Activated CD8-positive, alpha-beta T cell treated with anti-CD3 and anti-CD28 coated beads for 36 hours (primary cell): ENCODE measurements at regions not wholly inside any gene's neighbourhood (a gene's known extent, or its start where the extent isn't known, plus 50 kb on each side); places are given as distances from the start of the nearest gene placed in this dataset.

Source experiments
- ATAC-seq: fragments of 200-7000 bp; cut with Tn5 transposase; one replicate; pipeline ENCODE4 v1.10.0; 2021; ENCODE audit warnings: mild to moderate bottlenecking, moderate library complexity
- CTCF ChIA-PET: fragments of 350-600 bp; sonication (Branson Sonifier 250); formaldehyde crosslinking; loops from one replicate; lab custom pipeline; 2021; ENCODE audit warnings: antibody characterized with exemption; lab: Charles Lee
- POLR2A ChIA-PET: fragments of 350-600 bp; sonication (Branson Sonifier 250); formaldehyde crosslinking; loops from one replicate; lab custom pipeline; 2021; ENCODE audit warnings: antibody characterized with exemption; lab: Charles Lee
- DNase-seq: peaks from one replicate; pipeline ENCODE4 v3.0.0-alpha.2; 2020
- H3K27ac Mint-ChIP-seq: one replicate; pipeline ENCODE4 v1.8.0; 2021; ENCODE audit warnings: mild to moderate bottlenecking, mixed read lengths
- H3K27me3 Mint-ChIP-seq: one replicate; pipeline ENCODE4 v1.8.0; 2021; ENCODE audit warnings: mixed read lengths
- H3K36me3 Mint-ChIP-seq: one replicate; pipeline ENCODE4 v1.8.0; 2021; ENCODE audit warnings: low read depth, mixed read lengths
- H3K4me1 Mint-ChIP-seq: one replicate; pipeline ENCODE4 v1.8.0; 2021; ENCODE audit warnings: low read depth, mixed read lengths
- H3K4me3 Mint-ChIP-seq: one replicate; pipeline ENCODE4 v1.8.0; 2021; ENCODE audit warnings: mild to moderate bottlenecking, moderate library complexity, mixed read lengths
- H3K9me3 Mint-ChIP-seq: one replicate; pipeline ENCODE4 v1.8.0; 2021; ENCODE audit warnings: mixed read lengths
- CTCF ChIP-seq: fragments of 200-600 bp; IDR thresholded peaks from one replicate; pipeline ENCODE4 v1.8.0; 2022; ENCODE audit warnings: antibody characterized with exemption, mild to moderate bottlenecking
- intact Hi-C: fragments of 100-400 bp; cut with micrococcal nuclease; formaldehyde crosslinking; loops from one replicate; pipeline ENCODE4 v1.10.0; 2022

- POLR2A ChIA-PET = interaction anchor here (1.0 kb wide), 1 partner anchor 68 kb away, joined by 3 read pairs; no protein-coding TSS in a partner anchor
- DNase-seq = no peak
- ATAC-seq = no peak
- intact Hi-C loops = no loop called here
- Mint-ChIP-seq H3K4me3 (no peak overlapping the region), H3K9me3 (peaks cover 6% of the 10 kb centered on the region), H3K27me3 (no peaks in the 10 kb centered on the region), H3K36me3 (no peaks in the 10 kb centered on the region), H3K27ac (no peak overlapping the region), H3K4me1 (peaks cover 3% of the 10 kb centered on the region)
- TF ChIP-seq CTCF = no peak
- CTCF ChIA-PET = no interaction called here
These were observed 54.4 kb upstream of the BTG1 start for GRCh38 chr12:92199819-92200576.

- no peak overlapping the region for H3K4me3 Mint-ChIP-seq
These were observed 52.2 kb upstream of the BTG1 start for GRCh38 chr12:92197815-92198214.

GRCh38 chr12:92196368-92196767 lies 50.7 kb upstream of the BTG1 start:
- ChIA-PET CTCF (interaction anchor here (1.2 kb wide), 1 partner anchor 10 kb away, joined by 5 read pairs; no protein-coding TSS in a partner anchor), POLR2A (interaction anchor here (0.7 to 1.2 kb wide), 2 partner anchors 11 to 15 kb away, joined by 3 to 5 read pairs; no protein-coding TSS in a partner anchor)
- Mint-ChIP-seq H3K27ac (no peak overlapping the region), H3K36me3 (no peaks in the 10 kb centered on the region), H3K9me3 (peaks cover 6% of the 10 kb centered on the region), H3K4me3 (no peak overlapping the region), H3K4me1 (peaks cover 18% of the 10 kb centered on the region), H3K27me3 (no peaks in the 10 kb centered on the region)
- intact Hi-C loops = no loop called here
- DNase-seq (no peak), ATAC-seq (no peak)
- no peak for TF ChIP-seq CTCF

More at GRCh38 chr12:92197815-92198214, 52.2 kb upstream of the BTG1 start:
- peaks cover 12% of the 10 kb centered on the region for H3K4me1 Mint-ChIP-seq
- POLR2A ChIA-PET = interaction anchor here (1.1 kb wide), 1 partner anchor 210 kb away, joined by 3 read pairs; no protein-coding TSS in a partner anchor
- ATAC-seq = no peak
- no peaks in the 10 kb centered on the region for H3K27me3 Mint-ChIP-seq
- TF ChIP-seq CTCF = no peak
- intact Hi-C loops = no loop called here
- no peaks in the 10 kb centered on the region for H3K36me3 Mint-ChIP-seq
- peaks cover 6% of the 10 kb centered on the region for H3K9me3 Mint-ChIP-seq
- DNase-seq = no peak
- H3K27ac Mint-ChIP-seq = no peak overlapping the region
- CTCF ChIA-PET = interaction anchor here (0.7 kb wide), 1 partner anchor 13 kb away, joined by 3 read pairs; no protein-coding TSS in a partner anchor
